SK-N-MC (cell line): ENCODE measurements at regions not wholly inside any gene's neighbourhood (a gene's known extent, or its start where the extent isn't known, plus 50 kb on each side); places are given as distances from the start of the nearest gene placed in this dataset.

Source experiments
- DNase-seq: peaks from one replicate; pipeline ENCODE4 v3.0.0-alpha.2; 2011; ENCODE audit warnings: low read depth, low spot score
- H3K27ac ChIP-seq: fragments of 200-600 bp; sonication (generic); 2 replicates; pipeline ENCODE4 v1.5.1; 2016; ENCODE audit warnings: mixed run types
- H3K36me3 ChIP-seq: fragments of 200-600 bp; sonication (generic); 2 replicates; pipeline ENCODE4 v1.6.1; 2017; ENCODE audit warnings: antibody characterized with exemption, low read length, mixed read lengths; ENCODE audit not compliant: insufficient read depth
- H3K4me3 ChIP-seq: fragments of 200-600 bp; sonication (generic); 2 replicates; pipeline ENCODE4 v1.5.1; 2016
- H3K9ac ChIP-seq: fragments of 200-600 bp; sonication (generic); 2 replicates; pipeline ENCODE4 v1.8.0; 2017; ENCODE audit warnings: mixed run types, mixed read lengths; ENCODE audit not compliant: insufficient read length
- H3K9me3 ChIP-seq: fragments of 200-600 bp; sonication (generic); 2 replicates; pipeline ENCODE4 v1.6.1; 2017; ENCODE audit warnings: low read depth, mild to moderate bottlenecking, antibody characterized with exemption, low read length, moderate library complexity, mixed read lengths
- EZH2 ChIP-seq: fragments of 200-600 bp; sonication (generic); IDR thresholded peaks from one replicate; pipeline ENCODE4 v1.6.1; 2017; ENCODE audit warnings: antibody characterized with exemption
- FOXP2 ChIP-seq: optimal IDR thresholded peaks from 2 replicates; pipeline ENCODE3; 2011; ENCODE audit warnings: mild to moderate bottlenecking, moderate library complexity; ENCODE audit not compliant: insufficient read depth; ENCODE audit errors: extremely low read length, control extremely low read depth
- POLR2AphosphoS5 ChIP-seq: IDR thresholded peaks from 2 replicates; pipeline ENCODE4 v1.6.1; 2012; ENCODE audit warnings: mild to moderate bottlenecking, low read depth, low read length, borderline replicate concordance

DNA sequence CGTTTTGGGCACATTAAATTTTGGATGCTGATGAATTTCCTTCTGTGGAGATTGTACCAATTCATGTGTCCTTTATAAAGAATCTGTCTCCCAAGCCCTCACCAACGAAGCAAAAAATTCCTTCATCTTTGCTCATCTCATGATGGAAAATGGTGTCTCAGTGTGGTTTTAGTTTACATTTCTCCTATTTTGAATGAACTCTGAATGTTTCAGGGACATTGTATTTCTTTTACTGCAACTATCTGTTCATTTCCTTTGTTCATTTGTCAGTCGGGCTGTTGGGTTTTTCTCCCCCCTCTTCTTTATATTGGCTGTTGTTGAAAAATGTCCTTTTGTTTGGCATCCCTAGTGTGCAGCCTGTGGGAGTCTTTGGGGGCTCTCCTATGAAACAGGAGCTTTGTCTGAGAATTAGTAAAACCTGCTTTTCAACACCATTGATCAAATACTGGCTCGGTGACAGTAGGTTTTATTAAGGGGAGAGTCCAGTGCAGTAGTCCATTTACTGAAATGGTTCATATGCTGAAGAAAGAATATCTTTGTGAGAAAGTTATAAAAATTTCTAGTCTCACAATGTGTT is 91.3 kb upstream of the C1QTNF9B start:
- DNase-seq, result no peak
- Histone ChIP-seq H3K27ac (no peak overlapping the region), H3K36me3 (no peaks in the 10 kb centered on the region), H3K9me3 (no peaks in the 10 kb centered on the region), H3K4me3 (no peak overlapping the region), H3K9ac (no peak overlapping the region)
- TF ChIP-seq FOXP2 (no peak), EZH2 (no peak), POLR2AphosphoS5 (no peak)

DNA sequence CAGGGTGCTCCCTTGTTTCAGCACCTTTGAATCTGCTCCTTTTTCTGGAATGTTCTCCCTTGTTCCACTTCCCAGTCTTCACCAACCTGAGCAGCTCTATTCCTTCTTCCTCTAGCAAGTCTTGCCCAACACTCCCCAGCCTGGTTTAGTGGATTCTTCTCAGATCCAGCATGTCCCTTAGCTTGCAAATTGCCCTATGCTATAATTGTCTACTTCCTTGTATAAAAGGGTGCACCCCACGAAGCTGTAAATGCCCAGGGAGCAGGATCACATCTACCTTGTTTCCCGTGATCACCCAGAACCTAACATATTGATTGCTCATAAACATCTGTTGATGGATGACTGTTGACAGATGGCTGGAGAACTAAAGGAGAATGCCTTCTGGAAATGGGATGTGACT is 93.2 kb upstream of the C1QTNF9B start:
- Histone ChIP-seq H3K9me3 (no peaks in the 10 kb centered on the region), H3K4me3 (no peak overlapping the region), H3K9ac (no peak overlapping the region), H3K27ac (no peak overlapping the region), H3K36me3 (no peaks in the 10 kb centered on the region)
- no peak for TF ChIP-seq POLR2AphosphoS5
- TF ChIP-seq EZH2, result no peak
- no peak for TF ChIP-seq FOXP2
- DNase-seq, result no peak

DNA sequence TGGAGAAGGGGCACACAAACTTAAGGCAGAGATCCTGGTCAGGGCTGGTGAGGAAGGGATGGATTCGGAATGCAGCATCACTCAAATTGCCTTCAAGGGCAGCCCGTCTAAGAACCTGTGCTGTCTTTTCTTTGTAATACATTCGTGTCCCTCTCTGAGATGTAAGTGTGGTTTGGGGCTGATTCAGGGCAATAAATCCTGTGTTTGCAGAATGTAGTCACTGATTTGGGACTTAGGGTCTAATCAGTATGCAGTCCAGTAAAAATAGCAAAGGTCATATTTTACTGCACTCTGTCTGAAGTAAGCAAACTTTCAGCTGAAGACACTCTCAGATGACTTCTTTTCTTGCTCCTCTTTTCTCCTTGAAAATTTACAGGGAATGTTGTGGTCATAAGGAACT is 93.8 kb upstream of the C1QTNF9B start:
- H3K4me3 ChIP-seq, result no peak overlapping the region
- no peaks in the 10 kb centered on the region for H3K36me3 ChIP-seq
- H3K9me3 ChIP-seq, result no peaks in the 10 kb centered on the region
- no peak for DNase-seq
- TF ChIP-seq POLR2AphosphoS5 (no peak), EZH2 (no peak), FOXP2 (no peak)
- no peak overlapping the region for H3K27ac ChIP-seq
- no peak overlapping the region for H3K9ac ChIP-seq

DNA sequence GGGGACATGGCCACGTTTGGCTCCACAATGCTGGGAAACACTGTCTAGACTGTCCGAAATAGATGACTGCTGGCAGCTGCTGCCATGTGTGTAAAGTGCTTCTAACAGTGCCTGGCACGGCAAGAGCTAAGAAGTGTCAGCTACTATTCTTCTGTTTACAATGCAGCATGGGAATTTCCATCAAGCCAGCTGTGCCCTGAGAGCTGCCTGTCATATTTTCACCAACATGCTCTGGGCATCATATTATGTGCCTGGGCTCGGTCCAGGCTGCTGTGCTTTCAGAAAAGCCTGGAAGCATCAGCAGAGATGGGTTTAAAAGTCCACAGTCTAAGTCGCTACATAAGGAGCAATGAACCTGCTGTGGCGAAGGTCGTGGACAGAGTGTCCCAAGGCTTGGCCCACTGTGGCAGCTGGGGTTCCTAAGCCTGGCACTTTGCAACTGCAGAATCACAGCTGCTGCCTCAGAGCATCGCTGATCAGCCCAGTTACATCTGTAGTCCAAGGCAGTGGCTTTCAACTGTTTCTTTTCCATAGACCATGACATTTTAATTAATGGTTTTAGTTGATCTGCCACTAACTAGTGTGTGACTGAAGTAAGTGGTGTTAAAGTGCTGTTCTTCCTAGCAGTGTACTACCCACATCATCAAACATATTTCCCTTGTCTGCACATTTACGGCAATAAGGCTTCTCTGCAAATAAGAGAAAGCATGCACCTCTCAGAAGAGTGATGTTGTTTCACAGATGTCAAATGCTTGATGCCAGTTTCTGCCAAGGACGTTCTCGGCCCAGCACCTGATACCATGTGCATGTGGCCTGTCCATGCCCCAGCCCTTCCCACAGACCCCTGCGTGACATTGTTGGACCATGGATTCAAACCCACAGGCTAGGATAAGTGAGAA is 95.7 kb upstream of the C1QTNF9B start:
- no peak for DNase-seq
- H3K9me3 ChIP-seq, result no peaks in the 10 kb centered on the region
- no peak overlapping the region for H3K9ac ChIP-seq
- TF ChIP-seq EZH2 (no peak), FOXP2 (no peak), POLR2AphosphoS5 (no peak)
- H3K27ac ChIP-seq, result no peak overlapping the region
- no peak overlapping the region for H3K4me3 ChIP-seq
- H3K36me3 ChIP-seq, result no peaks in the 10 kb centered on the region

DNA sequence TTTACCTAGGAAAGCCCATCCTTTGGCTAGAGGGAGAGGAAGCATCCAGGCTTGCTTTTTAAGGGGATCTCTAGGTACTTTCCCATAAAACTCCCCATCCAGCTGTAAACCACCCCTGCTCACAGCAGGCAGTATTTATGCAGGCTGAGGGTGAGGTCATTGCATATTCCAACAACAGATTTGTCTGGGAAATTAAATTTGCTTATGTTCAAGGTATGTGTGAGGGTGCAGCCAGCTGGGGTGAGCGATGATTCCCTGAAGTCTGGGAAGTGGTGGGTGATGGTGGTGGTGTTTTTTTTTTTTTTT is 96.3 kb upstream of the C1QTNF9B start:
- Histone ChIP-seq H3K4me3 (no peak overlapping the region), H3K36me3 (no peaks in the 10 kb centered on the region), H3K9ac (no peak overlapping the region), H3K9me3 (no peaks in the 10 kb centered on the region), H3K27ac (no peak overlapping the region)
- TF ChIP-seq POLR2AphosphoS5 (no peak), FOXP2 (no peak), EZH2 (no peak)
- no peak for DNase-seq

DNA sequence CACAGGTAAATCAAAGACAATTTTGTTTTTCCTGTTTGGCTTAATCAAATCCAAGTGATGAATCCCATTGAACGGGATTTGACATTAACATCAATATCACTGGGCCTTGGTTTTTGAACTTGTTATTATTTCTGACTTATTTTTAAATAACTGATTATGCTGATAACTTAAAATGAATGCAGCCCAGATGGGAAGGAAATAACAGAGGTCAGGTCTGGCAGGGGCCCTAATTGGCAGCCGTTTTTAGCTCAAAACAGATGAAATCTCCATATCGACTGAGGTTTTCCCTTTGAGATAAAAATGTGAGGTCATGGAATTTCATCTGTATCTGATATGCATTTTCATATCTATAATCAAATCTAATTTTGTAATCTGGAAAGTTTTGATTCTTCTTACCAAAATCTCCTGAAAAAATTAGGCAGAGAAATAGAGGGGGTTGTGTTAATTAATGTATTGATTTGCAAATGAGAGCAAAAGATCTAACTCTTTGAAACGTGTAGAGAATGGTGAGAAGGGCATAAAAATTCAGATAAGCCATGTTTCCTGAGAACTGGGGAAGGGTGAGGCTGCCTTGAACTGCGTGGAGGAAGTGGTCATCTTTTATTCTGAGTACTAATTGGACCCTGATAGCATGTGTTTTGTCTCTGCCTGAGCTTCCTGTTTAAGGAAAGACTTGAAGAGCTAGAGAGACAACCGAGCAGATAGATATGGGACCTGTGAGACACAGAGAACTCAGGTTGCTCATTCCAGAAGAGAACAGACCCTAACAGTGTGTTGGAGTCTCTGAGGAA is 98.2 kb upstream of the C1QTNF9B start:
- H3K9ac ChIP-seq, result no peak overlapping the region
- H3K9me3 ChIP-seq, result no peaks in the 10 kb centered on the region
- H3K36me3 ChIP-seq, result no peaks in the 10 kb centered on the region
- no peak for TF ChIP-seq EZH2
- no peak for TF ChIP-seq POLR2AphosphoS5
- no peak for TF ChIP-seq FOXP2
- no peak overlapping the region for H3K4me3 ChIP-seq
- H3K27ac ChIP-seq, result no peak overlapping the region
- no peak for DNase-seq

DNA sequence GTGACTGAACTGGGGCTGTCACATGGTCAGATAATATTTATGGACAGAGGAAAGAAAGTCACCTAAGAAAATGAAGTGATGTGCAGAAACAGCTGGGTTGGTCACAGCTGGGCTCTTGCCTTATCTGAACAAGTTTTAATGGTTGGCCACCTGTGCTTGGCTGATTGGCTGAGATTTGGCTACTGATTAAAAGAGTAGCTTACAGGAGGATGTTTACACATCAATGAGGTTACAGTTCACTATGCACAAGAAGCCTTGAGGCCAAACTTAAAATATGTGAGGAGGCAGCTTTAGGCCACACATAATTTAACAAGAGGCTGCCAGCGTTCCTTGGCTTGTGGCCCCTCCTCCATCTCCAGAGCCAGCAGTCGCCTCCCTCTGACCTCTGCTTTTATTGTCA is 99.2 kb upstream of the C1QTNF9B start:
- Histone ChIP-seq H3K9ac (no peak overlapping the region), H3K9me3 (no peaks in the 10 kb centered on the region), H3K4me3 (no peak overlapping the region), H3K36me3 (no peaks in the 10 kb centered on the region), H3K27ac (no peak overlapping the region)
- no peak for DNase-seq
- TF ChIP-seq POLR2AphosphoS5 (no peak), FOXP2 (no peak), EZH2 (no peak)

DNA sequence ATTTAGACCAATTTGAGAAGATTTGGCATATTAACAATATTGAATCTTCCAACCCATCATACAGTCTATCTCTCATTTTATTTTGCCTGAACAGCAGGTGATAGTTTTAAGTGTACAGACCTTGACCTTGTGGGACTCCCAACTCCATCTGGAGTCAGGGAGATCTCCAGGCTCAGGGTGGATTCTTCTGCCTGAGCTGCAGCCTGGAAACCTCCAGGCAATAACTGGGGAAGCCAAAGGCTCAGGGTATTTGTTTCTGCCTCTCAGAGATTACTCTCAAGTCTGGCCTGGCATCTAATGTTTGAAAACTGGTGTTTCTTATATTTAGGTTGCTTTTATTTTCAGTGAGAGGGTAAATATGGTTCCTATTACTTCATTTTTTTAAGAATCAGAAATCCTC is 102.1 kb upstream of the C1QTNF9B start:
- TF ChIP-seq FOXP2 (no peak), POLR2AphosphoS5 (no peak), EZH2 (no peak)
- H3K4me3 ChIP-seq, result no peak overlapping the region

More for the DNA sequence above, 102.1 kb upstream of the C1QTNF9B start:
- Histone ChIP-seq H3K9me3 (no peaks in the 10 kb centered on the region), H3K9ac (no peak overlapping the region), H3K36me3 (no peaks in the 10 kb centered on the region), H3K27ac (no peak overlapping the region)
- no peak for DNase-seq
